Parathyroid adenoma (tissue), 2 donors: ENCODE measurements at regions not wholly inside any gene's neighbourhood (a gene's known extent, or its start where the extent isn't known, plus 50 kb on each side); places are given as distances from the start of the nearest gene placed in this dataset.

Source experiments
- H2AFZ ChIP-seq: fragments of 300-600 bp; sonication (generic); one replicate; pipeline ENCODE4 v1.7.0; 2017; ENCODE audit warnings: antibody characterized with exemption, mild to moderate bottlenecking
- H3K27ac ChIP-seq: fragments of 300-600 bp; sonication (generic); one replicate; pipeline ENCODE4 v1.7.0; 2017
- H3K27me3 ChIP-seq: fragments of 300-600 bp; sonication (generic); one replicate; pipeline ENCODE4 v1.7.0; 2017; ENCODE audit warnings: low read length; ENCODE audit not compliant: control insufficient read depth, insufficient read depth
- H3K36me3 ChIP-seq: fragments of 300-600 bp; sonication (generic); one replicate; pipeline ENCODE4 v1.7.0; 2017; ENCODE audit warnings: low read length; ENCODE audit not compliant: control insufficient read depth, insufficient read depth
- H3K4me1 ChIP-seq: fragments of 300-600 bp; sonication (generic); one replicate; pipeline ENCODE4 v1.7.0; 2017; ENCODE audit warnings: control low read depth
- H3K4me2 ChIP-seq: fragments of 300-600 bp; sonication (generic); one replicate; pipeline ENCODE4 v1.7.0; 2017; ENCODE audit warnings: low read length
- H3K4me3 ChIP-seq: fragments of 300-600 bp; sonication (generic); one replicate; pipeline ENCODE4 v1.7.0; 2017; ENCODE audit warnings: low read depth, low read length
- H3K79me2 ChIP-seq: fragments of 300-600 bp; sonication (generic); one replicate; pipeline ENCODE4 v1.7.0; 2017; ENCODE audit warnings: control low read depth
- H3K9ac ChIP-seq: fragments of 300-600 bp; sonication (generic); one replicate; pipeline ENCODE4 v1.7.0; 2017; ENCODE audit warnings: mild to moderate bottlenecking
- H3K9me3 ChIP-seq: fragments of 300-600 bp; sonication (generic); one replicate; pipeline ENCODE4 v1.7.0; 2017; ENCODE audit warnings: low read length; ENCODE audit not compliant: control insufficient read depth
- TF ChIP-seq, protein P1 (sequence below): fragments of 300-600 bp; sonication (generic); IDR thresholded peaks from one replicate; pipeline ENCODE4 v1.7.0; 2017; ENCODE audit warnings: antibody characterized with exemption, mild to moderate bottlenecking
- donor health status: primary hyperparathyroidism.

DNA sequence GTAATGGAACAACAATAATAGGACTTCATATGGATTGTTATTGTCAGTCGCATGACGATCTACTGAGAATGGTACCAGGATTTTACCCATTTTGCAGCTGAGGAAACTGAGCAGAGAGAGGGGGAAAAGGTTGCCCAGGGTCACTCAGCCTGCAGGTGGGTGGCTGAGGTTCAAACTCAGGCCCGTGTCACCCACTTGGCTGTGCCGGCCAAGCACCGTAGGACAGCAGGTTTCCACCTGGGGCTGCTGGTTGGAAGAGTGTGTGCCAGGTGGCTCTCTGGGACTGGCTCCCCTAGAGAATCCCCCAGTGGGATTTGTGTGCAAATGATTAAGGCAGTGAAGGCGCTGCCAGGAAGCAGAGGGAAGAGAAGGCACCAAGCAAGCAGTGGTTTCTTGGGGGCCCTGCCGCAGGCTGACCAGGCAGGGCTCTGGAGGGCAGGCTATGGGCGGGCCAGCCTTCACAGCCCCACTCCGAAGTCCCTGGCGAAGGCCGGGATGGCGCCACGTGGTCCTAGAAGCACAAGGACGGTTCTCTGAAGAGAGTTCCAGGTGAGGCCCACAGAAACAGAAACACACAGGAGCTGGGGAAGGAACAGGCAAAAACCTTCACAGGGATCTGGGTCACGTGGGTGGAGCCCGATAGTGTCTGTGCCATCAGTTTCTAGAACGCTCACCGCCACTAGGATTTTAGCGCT is 163.5 kb downstream of the IRF8 start:
- TF ChIP-seq, protein P1, sequence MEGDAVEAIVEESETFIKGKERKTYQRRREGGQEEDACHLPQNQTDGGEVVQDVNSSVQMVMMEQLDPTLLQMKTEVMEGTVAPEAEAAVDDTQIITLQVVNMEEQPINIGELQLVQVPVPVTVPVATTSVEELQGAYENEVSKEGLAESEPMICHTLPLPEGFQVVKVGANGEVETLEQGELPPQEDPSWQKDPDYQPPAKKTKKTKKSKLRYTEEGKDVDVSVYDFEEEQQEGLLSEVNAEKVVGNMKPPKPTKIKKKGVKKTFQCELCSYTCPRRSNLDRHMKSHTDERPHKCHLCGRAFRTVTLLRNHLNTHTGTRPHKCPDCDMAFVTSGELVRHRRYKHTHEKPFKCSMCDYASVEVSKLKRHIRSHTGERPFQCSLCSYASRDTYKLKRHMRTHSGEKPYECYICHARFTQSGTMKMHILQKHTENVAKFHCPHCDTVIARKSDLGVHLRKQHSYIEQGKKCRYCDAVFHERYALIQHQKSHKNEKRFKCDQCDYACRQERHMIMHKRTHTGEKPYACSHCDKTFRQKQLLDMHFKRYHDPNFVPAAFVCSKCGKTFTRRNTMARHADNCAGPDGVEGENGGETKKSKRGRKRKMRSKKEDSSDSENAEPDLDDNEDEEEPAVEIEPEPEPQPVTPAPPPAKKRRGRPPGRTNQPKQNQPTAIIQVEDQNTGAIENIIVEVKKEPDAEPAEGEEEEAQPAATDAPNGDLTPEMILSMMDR: no peak
- Histone ChIP-seq H3K9ac (no peak overlapping the region), H3K4me1 (no peaks in the 10 kb centered on the region), H3K36me3 (no peaks in the 10 kb centered on the region), H3K9me3 (no peaks in the 10 kb centered on the region), H3K79me2 (no peaks in the 10 kb centered on the region), H2AFZ (no peak overlapping the region), H3K4me2 (no peak overlapping the region), H3K27ac (no peak overlapping the region), H3K4me3 (no peak overlapping the region), H3K27me3 (no peaks in the 10 kb centered on the region)

DNA sequence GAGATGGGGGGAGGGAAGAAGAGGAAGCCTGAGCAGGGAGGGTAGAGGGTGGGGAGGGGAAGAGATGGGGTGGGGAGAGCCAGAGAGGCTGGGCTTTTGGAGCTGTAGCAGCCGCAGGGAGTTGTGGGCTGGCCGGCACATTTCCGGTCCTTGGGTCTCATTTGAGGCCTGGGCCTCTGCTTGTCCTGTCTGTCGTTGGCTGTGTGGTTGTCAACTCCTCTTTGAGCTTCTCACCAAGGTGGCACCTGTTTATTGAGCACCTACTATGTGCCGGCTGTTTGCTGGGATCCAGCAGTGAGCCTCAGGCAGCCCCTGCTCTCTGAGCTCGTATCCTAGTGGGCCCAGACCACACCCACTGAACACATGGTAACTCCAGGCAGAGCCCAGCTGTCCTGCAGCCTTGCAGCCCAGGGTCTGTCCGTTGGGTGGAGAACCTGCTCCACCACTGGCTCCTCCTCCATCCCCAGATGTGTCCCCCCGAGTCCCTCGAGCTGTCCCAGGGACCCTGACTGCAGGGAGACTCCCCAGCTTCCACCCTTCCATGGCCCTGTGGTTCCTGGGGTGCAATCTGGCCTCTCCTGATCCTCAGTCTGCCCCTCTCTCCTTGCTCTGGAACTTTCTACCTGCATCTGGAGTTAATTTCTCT is 164.9 kb downstream of the IRF8 start:
- Histone ChIP-seq H3K9ac (no peak overlapping the region), H2AFZ (no peak overlapping the region), H3K27me3 (no peaks in the 10 kb centered on the region), H3K79me2 (no peaks in the 10 kb centered on the region), H3K9me3 (no peaks in the 10 kb centered on the region), H3K4me1 (no peaks in the 10 kb centered on the region), H3K36me3 (no peaks in the 10 kb centered on the region), H3K27ac (no peak overlapping the region), H3K4me3 (no peak overlapping the region), H3K4me2 (no peak overlapping the region)
- TF ChIP-seq, protein P1: no peak

DNA sequence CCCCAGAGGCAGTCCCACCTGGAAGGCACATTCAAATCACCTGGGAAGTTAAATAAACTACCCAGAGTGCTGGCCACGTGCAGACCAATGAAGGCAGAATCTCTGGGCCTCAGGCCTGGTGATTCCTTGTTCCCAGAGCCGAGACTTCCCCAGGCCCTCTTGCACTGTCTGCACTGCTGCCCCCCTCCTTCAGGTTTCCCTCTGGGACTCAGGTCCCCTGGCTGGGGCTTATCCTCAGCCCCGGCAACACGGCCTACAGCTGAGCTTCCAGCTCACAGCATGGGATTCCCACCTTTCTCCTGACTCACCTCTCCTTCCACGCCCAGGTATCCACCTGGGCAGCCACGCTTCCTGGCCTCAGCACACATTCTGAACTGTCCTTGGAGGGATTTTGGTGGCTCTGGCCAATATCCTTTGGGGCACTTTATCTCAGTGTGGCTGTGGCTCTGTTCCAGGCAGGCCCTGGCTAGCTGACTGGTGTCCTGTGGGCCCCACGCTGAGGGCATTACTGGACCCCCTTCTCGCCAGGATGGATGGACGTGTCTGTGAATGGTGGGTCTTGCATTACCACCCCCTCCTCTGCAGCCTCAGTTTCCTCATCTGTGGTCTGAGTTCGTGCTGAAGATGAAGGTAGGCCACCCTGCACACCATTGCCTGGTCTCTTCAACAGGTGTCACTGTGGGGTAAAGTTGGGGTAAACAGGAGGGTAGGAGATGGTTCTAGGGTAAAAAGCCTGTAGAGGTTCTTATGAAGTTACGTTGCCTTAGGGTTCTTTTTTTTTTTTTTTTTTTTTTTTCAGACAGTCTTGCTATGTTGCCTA is 165.7 kb downstream of the IRF8 start:
- TF ChIP-seq, protein P1: no peak
- Histone ChIP-seq H2AFZ (no peak overlapping the region), H3K9me3 (no peaks in the 10 kb centered on the region), H3K36me3 (no peaks in the 10 kb centered on the region), H3K27ac (no peak overlapping the region), H3K79me2 (no peaks in the 10 kb centered on the region), H3K27me3 (no peaks in the 10 kb centered on the region), H3K4me3 (no peak overlapping the region), H3K4me2 (no peak overlapping the region), H3K4me1 (no peaks in the 10 kb centered on the region), H3K9ac (no peak overlapping the region)

DNA sequence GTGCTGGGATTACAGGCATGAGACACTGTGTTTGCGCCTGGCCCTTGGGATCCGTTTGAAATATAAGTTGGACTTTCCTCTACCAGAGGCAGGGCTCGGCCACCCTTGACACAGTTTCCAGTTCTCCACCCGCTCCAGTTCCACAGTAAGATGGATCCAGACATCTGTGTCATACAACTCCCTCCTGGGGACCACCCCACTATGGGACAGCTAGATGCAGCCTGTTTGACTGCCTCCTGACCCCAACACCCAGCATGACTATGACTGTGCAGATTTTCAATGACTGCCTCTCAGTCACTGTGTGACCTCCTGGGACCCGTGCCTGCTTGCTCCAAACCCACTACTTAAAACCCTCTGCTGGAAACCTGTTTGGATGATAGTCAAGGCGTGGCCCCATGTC is 166.7 kb downstream of the IRF8 start:
- Histone ChIP-seq H3K36me3 (no peaks in the 10 kb centered on the region), H3K4me2 (no peak overlapping the region), H3K4me1 (no peaks in the 10 kb centered on the region), H3K9me3 (no peaks in the 10 kb centered on the region), H3K9ac (no peak overlapping the region), H3K27me3 (no peaks in the 10 kb centered on the region), H3K79me2 (no peaks in the 10 kb centered on the region), H3K27ac (no peak overlapping the region), H3K4me3 (no peak overlapping the region), H2AFZ (no peak overlapping the region)
- TF ChIP-seq, protein P1: no peak
